Astrocyte (in vitro differentiated cells and primary cell): ENCODE measurements at regions not wholly inside any gene's neighbourhood (a gene's known extent, or its start where the extent isn't known, plus 50 kb on each side); places are given as distances from the start of the nearest gene placed in this dataset.

Source experiments
- EZH2 ChIP-seq: IDR thresholded peaks from 2 replicates; pipeline ENCODE4 v1.6.1; 2012; ENCODE audit warnings: mild to moderate bottlenecking, low read length, inconsistent platforms; ENCODE audit not compliant: insufficient read depth
- TF ChIP-seq, protein P1 (sequence below): IDR thresholded peaks from 2 replicates; pipeline ENCODE4 v1.5.1; 2011; ENCODE audit warnings: low read depth, mild to moderate bottlenecking, inconsistent platforms, low read length, moderate library complexity; ENCODE audit not compliant: insufficient read depth

- TF ChIP-seq, protein P1, sequence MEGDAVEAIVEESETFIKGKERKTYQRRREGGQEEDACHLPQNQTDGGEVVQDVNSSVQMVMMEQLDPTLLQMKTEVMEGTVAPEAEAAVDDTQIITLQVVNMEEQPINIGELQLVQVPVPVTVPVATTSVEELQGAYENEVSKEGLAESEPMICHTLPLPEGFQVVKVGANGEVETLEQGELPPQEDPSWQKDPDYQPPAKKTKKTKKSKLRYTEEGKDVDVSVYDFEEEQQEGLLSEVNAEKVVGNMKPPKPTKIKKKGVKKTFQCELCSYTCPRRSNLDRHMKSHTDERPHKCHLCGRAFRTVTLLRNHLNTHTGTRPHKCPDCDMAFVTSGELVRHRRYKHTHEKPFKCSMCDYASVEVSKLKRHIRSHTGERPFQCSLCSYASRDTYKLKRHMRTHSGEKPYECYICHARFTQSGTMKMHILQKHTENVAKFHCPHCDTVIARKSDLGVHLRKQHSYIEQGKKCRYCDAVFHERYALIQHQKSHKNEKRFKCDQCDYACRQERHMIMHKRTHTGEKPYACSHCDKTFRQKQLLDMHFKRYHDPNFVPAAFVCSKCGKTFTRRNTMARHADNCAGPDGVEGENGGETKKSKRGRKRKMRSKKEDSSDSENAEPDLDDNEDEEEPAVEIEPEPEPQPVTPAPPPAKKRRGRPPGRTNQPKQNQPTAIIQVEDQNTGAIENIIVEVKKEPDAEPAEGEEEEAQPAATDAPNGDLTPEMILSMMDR, result no peak
- TF ChIP-seq EZH2, result no peak
Measured at GRCh38 chr10:91341686-91342085, 68.5 kb upstream of the HECTD2 start.
